ENCODE measurements at regions not wholly inside any gene's neighbourhood (a gene's known extent, or its start where the extent isn't known, plus 50 kb on each side); places are given as distances from the start of the nearest gene placed in this dataset.

DNA sequence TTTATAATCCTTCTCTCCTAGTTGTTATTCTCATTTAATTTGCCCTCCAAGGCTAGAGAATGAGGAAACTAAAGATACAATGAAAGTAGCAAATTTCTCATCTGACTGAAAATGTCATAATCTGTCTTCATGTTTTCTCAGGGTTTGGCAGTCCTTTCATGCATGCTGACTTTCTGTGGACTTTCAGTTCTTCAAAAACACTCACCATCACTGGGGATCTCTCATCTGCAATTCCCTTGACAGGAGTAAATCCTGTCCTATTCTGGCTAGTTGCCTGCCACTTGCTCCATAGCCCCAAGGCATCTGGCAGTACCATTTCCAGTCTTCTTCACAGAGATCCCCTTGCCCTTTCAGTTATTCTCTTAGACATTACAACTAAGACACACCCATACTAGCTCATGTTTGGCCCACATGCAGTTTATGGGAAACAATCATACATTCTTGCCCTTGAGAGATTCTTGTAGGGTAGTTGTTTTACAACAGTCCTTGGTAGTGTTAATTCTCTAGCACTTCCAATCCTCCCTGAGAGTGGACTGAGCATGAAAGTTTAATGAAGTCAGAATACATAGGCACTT lies 449.7 kb upstream of the KLHL4 start:
- H2AFZ ChIP-seq (ENCODE audit: insufficient read depth, low read depth, low read length, poor library complexity, severe bottlenecking), result no peak overlapping the region
- no peak overlapping the region for H3K4me3 Mint-ChIP-seq
- H3K4me2 ChIP-seq (replicated peaks; ENCODE audit: low read depth, low read length, poor library complexity, severe bottlenecking), result no peak overlapping the region
- no peaks in the 10 kb centered on the region for H3K36me3 ChIP-seq (replicated peaks in 1 of 2; ENCODE audit: control extremely low read depth in 1 of 2, control insufficient read depth in 1 of 2, extremely low read depth in 1 of 2, insufficient read depth in 2 of 2, low read length in 1 of 2)
- intact Hi-C loops (cut with micrococcal nuclease), result no loop called here
- ChIA-PET CTCF (no interaction called here), POLR2A (no interaction called here)
- no peaks in the 10 kb centered on the region for H3K4me1 ChIP-seq (ENCODE audit: control insufficient read depth in 2 of 2, insufficient read depth in 2 of 2, low read length in 2 of 2)
- H3K9me3 ChIP-seq (ENCODE audit: control extremely low read depth in 1 of 3, control insufficient read depth in 2 of 3, insufficient read depth in 1 of 3, low read length in 2 of 3), result no peaks in the 10 kb centered on the region
- DNase-seq, result no peak
- H4K20me1 ChIP-seq (ENCODE audit: control insufficient read depth, insufficient read depth, low read length, poor library complexity, severe bottlenecking), result no peaks in the 10 kb centered on the region
- H3K27ac ChIP-seq (ENCODE audit: low read length in 2 of 2), result no peak overlapping the region
- H3K9me3 Mint-ChIP-seq (ENCODE audit: insufficient read depth), result peaks cover 5% of the 10 kb centered on the region
- no peak for ATAC-seq (ENCODE audit: low read depth)
- no peaks in the 10 kb centered on the region for H3K27me3 ChIP-seq (replicated peaks in 1 of 4; ENCODE audit: control extremely low read depth in 1 of 4, control insufficient read depth in 3 of 4, insufficient read depth in 4 of 4, low read length in 3 of 4)
- H3K27me3 Mint-ChIP-seq, result no peaks in the 10 kb centered on the region
- no peak for TF ChIP-seq EZH2 (IDR thresholded peaks at IDR 0.05; ENCODE audit: borderline replicate concordance, insufficient read depth, low read depth, low read length, poor library complexity, severe bottlenecking)
- no peaks in the 10 kb centered on the region for H3K79me2 ChIP-seq (ENCODE audit: control insufficient read depth, insufficient read depth, low read length)
- H3K4me3 ChIP-seq (ENCODE audit: control extremely low read depth in 1 of 5, extremely low read depth in 1 of 5, insufficient read depth in 1 of 5, low read depth in 2 of 5, low read length in 4 of 5), result no peak overlapping the region
- no peak overlapping the region for H3K9ac ChIP-seq (ENCODE audit: low read length)
- no peak overlapping the region for H3K27ac Mint-ChIP-seq
- no peaks in the 10 kb centered on the region for H3K4me1 Mint-ChIP-seq

DNA sequence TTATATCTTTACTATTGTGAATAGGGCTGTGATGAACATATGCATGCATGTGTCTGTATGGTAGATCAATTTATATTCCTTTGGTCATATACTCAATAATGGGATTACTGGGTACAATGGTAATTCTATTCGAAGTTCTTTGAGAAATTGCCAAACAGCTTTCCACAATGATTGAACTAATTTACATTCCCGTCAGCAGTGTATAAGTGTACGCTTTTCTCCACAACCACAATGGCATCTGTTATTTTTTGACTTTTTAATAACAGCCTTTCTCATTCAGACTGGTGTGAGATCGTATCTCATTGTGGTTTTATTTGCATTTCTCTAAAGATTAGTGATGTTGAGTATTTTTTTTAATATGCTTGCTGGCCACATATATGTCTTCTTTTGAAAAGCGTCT lies 439.4 kb upstream of the KLHL4 start:
- Mint-ChIP-seq H3K27ac (no peak overlapping the region), H3K4me3 (no peak overlapping the region), H3K4me1 (no peaks in the 10 kb centered on the region), H3K9me3 (ENCODE audit: insufficient read depth) (no peaks in the 10 kb centered on the region), H3K27me3 (no peaks in the 10 kb centered on the region)
- POLR2A ChIA-PET, result no interaction called here
- no peaks in the 10 kb centered on the region for H3K27me3 ChIP-seq (replicated peaks in 1 of 4; ENCODE audit: control extremely low read depth in 1 of 4, control insufficient read depth in 3 of 4, insufficient read depth in 4 of 4, low read length in 3 of 4)
- DNase-seq, result no peak
- no peaks in the 10 kb centered on the region for H3K36me3 ChIP-seq (replicated peaks in 1 of 2; ENCODE audit: control extremely low read depth in 1 of 2, control insufficient read depth in 1 of 2, extremely low read depth in 1 of 2, insufficient read depth in 2 of 2, low read length in 1 of 2)
- intact Hi-C loops (cut with micrococcal nuclease), result no loop called here
- H3K4me2 ChIP-seq (replicated peaks; ENCODE audit: low read depth, low read length, poor library complexity, severe bottlenecking), result no peak overlapping the region
- CTCF ChIA-PET, result no interaction called here
- no peak for TF ChIP-seq EZH2 (IDR thresholded peaks at IDR 0.05; ENCODE audit: borderline replicate concordance, insufficient read depth, low read depth, low read length, poor library complexity, severe bottlenecking)
- no peak overlapping the region for H2AFZ ChIP-seq (ENCODE audit: insufficient read depth, low read depth, low read length, poor library complexity, severe bottlenecking)
- H3K9me3 ChIP-seq (ENCODE audit: control extremely low read depth in 1 of 3, control insufficient read depth in 2 of 3, insufficient read depth in 1 of 3, low read length in 2 of 3), result no peaks in the 10 kb centered on the region
- ATAC-seq (ENCODE audit: low read depth), result no peak
- no CpG with 5 or more reads among the region's 5 CpGs for WGBS (ENCODE audit: insufficient coverage)
- no peaks in the 10 kb centered on the region for H3K4me1 ChIP-seq (ENCODE audit: control insufficient read depth in 2 of 2, insufficient read depth in 2 of 2, low read length in 2 of 2)
- no peak overlapping the region for H3K9ac ChIP-seq (ENCODE audit: low read length)
- H3K79me2 ChIP-seq (ENCODE audit: control insufficient read depth, insufficient read depth, low read length), result no peaks in the 10 kb centered on the region
- H3K27ac ChIP-seq (ENCODE audit: low read length in 2 of 2), result no peak overlapping the region
- no peak overlapping the region for H3K4me3 ChIP-seq (ENCODE audit: control extremely low read depth in 1 of 5, extremely low read depth in 1 of 5, insufficient read depth in 1 of 5, low read depth in 2 of 5, low read length in 4 of 5)
- no peaks in the 10 kb centered on the region for H4K20me1 ChIP-seq (ENCODE audit: control insufficient read depth, insufficient read depth, low read length, poor library complexity, severe bottlenecking)

Measured in B cell (primary cell).